Endothelial cell of umbilical vein (primary cell): ENCODE measurements at regions not wholly inside any gene's neighbourhood (a gene's known extent, or its start where the extent isn't known, plus 50 kb on each side); places are given as distances from the start of the nearest gene placed in this dataset.

Experiments
- CTCF ChIP-seq, 2 donors: IDR thresholded peaks; 1 replicate in 1 of 2; 2 replicates in 1 of 2; pipeline ENCODE4 v1.5.1; 2011; ENCODE audit warnings: low read length in 2 of 2, mild to moderate bottlenecking in 2 of 2, moderate library complexity in 2 of 2, control low read depth in 1 of 2, inconsistent platforms in 1 of 2, low read depth in 1 of 2; ENCODE audit not compliant: insufficient read depth in 1 of 2; ENCODE audit errors: extremely low read depth in 1 of 2
- EZH2 ChIP-seq: IDR thresholded peaks from 2 replicates; pipeline ENCODE4 v1.6.1; 2012; ENCODE audit warnings: borderline replicate concordance, low read depth, mild to moderate bottlenecking, moderate library complexity, low read length, inconsistent platforms; ENCODE audit not compliant: severe bottlenecking
- FOS ChIP-seq: IDR thresholded peaks from 2 replicates; pipeline ENCODE4 v1.6.1; 2011; ENCODE audit warnings: mild to moderate bottlenecking, low read length, moderate library complexity, borderline replicate concordance; ENCODE audit not compliant: insufficient read depth
- GATA2 ChIP-seq: IDR thresholded peaks from 2 replicates; pipeline ENCODE4 v1.7.0; 2011; ENCODE audit warnings: low read depth, mild to moderate bottlenecking, moderate library complexity, mixed read lengths, low read length; ENCODE audit not compliant: insufficient read length, insufficient read depth
- MAX ChIP-seq: IDR thresholded peaks from 2 replicates; pipeline ENCODE4 v1.6.1; 2011; ENCODE audit not compliant: insufficient read depth, insufficient read length
- POLR2A ChIP-seq: IDR thresholded peaks from 2 replicates; pipeline ENCODE4 v1.6.1; 2012; ENCODE audit warnings: low read depth, mild to moderate bottlenecking, control low read depth, low read length
- POLR2AphosphoS5 ChIP-seq: IDR thresholded peaks from 2 replicates; pipeline ENCODE4 v1.6.1; 2012; ENCODE audit warnings: low read depth, mild to moderate bottlenecking, control low read depth, low read length, moderate library complexity; ENCODE audit not compliant: insufficient read depth

GRCh38 chr2:163527381-163527780, 208.4 kb downstream of the FIGN start:
- TF ChIP-seq CTCF (IDR thresholded peaks at IDR 0.05; ENCODE audit: extremely low read depth in 1 of 2, insufficient read depth in 1 of 2, low read depth in 1 of 2, low read length in 2 of 2), result no peak
- no peak for TF ChIP-seq POLR2A
- no peak for TF ChIP-seq EZH2
- no peak for TF ChIP-seq POLR2AphosphoS5
- no peak for TF ChIP-seq MAX
- TF ChIP-seq GATA2, result no peak
- TF ChIP-seq FOS, result no peak
